Caco-2 (cell line): ENCODE measurements at regions not wholly inside any gene's neighbourhood (a gene's known extent, or its start where the extent isn't known, plus 50 kb on each side); places are given as distances from the start of the nearest gene placed in this dataset.

Source experiments
- BruUV-seq: library from RNA; stranded (reverse); fragments of 400-500 nt; replicated peaks from 2 replicates; lab custom pipeline; 2021; lab: Mats Ljungman, UMichigan
- CTCF ChIA-PET: fragments of 300-600 bp; sonication (Branson Sonifier 250); formaldehyde crosslinking; loops from one replicate; lab custom pipeline; 2022; ENCODE audit warnings: antibody characterized with exemption; lab: Charles Lee
- POLR2A ChIA-PET: fragments of 300-600 bp; sonication (Branson Sonifier 250); formaldehyde crosslinking; loops from one replicate; lab custom pipeline; 2022; ENCODE audit warnings: antibody characterized with exemption; lab: Charles Lee
- DNase-seq, 2 experiments: peaks; one replicate each; pipeline versions ENCODE4 v3.0.0 to v3.0.0-alpha.2; 2020 to 2022
- H3K27me3 ChIP-seq: replicated peaks from 2 replicates; pipeline ENCODE4 v1.6.0; 2011; ENCODE audit warnings: low read length; ENCODE audit not compliant: control insufficient read depth, insufficient read depth
- H3K36me3 ChIP-seq: 2 replicates; pipeline ENCODE4 v1.5.1; 2011; ENCODE audit warnings: low read length; ENCODE audit not compliant: control insufficient read depth, insufficient read depth
- H3K4me1 ChIP-seq: fragments of 250-450 bp; sonication (Bioruptor Pico); 2 replicates; pipeline ENCODE4 v1.5.1; 2020; ENCODE audit warnings: mild to moderate bottlenecking
- H3K4me3 ChIP-seq: 2 replicates; pipeline ENCODE4 v1.5.1; 2011; ENCODE audit warnings: low read depth, mild to moderate bottlenecking, control low read depth, low read length
- H3K9me3 ChIP-seq: fragments of 250-450 bp; sonication (Bioruptor Pico); 2 replicates; pipeline ENCODE4 v1.5.1; 2020; ENCODE audit warnings: mild to moderate bottlenecking, moderate library complexity
- H3K27ac Mint-ChIP-seq: one replicate; pipeline ENCODE4 v1.8.0; 2022; ENCODE audit warnings: mixed read lengths; ENCODE audit not compliant: unreplicated experiment
- H3K27me3 Mint-ChIP-seq: one replicate; pipeline ENCODE4 v1.8.0; 2022; ENCODE audit warnings: mixed read lengths; ENCODE audit not compliant: insufficient read depth, unreplicated experiment
- H3K36me3 Mint-ChIP-seq: one replicate; pipeline ENCODE4 v1.8.0; 2022; ENCODE audit warnings: mild to moderate bottlenecking, mixed read lengths; ENCODE audit not compliant: insufficient read depth, unreplicated experiment
- H3K4me1 Mint-ChIP-seq: one replicate; pipeline ENCODE4 v1.8.0; 2022; ENCODE audit warnings: low read depth, mixed read lengths; ENCODE audit not compliant: unreplicated experiment
- H3K4me3 Mint-ChIP-seq: one replicate; pipeline ENCODE4 v1.8.0; 2022; ENCODE audit warnings: mild to moderate bottlenecking, moderate library complexity, mixed read lengths; ENCODE audit not compliant: unreplicated experiment
- H3K9me3 Mint-ChIP-seq: one replicate; pipeline ENCODE4 v1.8.0; 2022; ENCODE audit warnings: mixed read lengths; ENCODE audit not compliant: unreplicated experiment
- CTCF ChIP-seq, 2 experiments: fragments of 200-600 bp in 1 of 2; IDR thresholded peaks; 1 replicate in 1 of 2; 2 replicates in 1 of 2; pipeline versions ENCODE4 v1.5.1 to v1.8.0; 2011 to 2022; ENCODE audit warnings: antibody characterized with exemption in 1 of 2, control low read depth in 1 of 2, inconsistent platforms in 1 of 2, low read depth in 1 of 2, low read length in 1 of 2, mild to moderate bottlenecking in 1 of 2, moderate library complexity in 1 of 2; ENCODE audit not compliant: insufficient read depth in 1 of 2, severe bottlenecking in 1 of 2, unreplicated experiment in 1 of 2
- intact Hi-C: fragments of 100-400 bp; cut with micrococcal nuclease; formaldehyde crosslinking; loops from one replicate; pipeline ENCODE4 v1.10.0; 2022; ENCODE audit not compliant: unreplicated experiment

- Mint-ChIP-seq H3K27me3 (peaks cover 2% of the 10 kb centered on the region), H3K9me3 (no peaks in the 10 kb centered on the region), H3K27ac (no peak overlapping the region), H3K36me3 (no peaks in the 10 kb centered on the region), H3K4me3 (no peak overlapping the region), H3K4me1 (no peaks in the 10 kb centered on the region)
- BruUV-seq = no TSS peak
- H3K4me1 ChIP-seq = peaks cover 15% of the 10 kb centered on the region
- DNase-seq = no peak
- no peaks in the 10 kb centered on the region for H3K36me3 ChIP-seq
- no peak overlapping the region for H3K4me3 ChIP-seq
- CTCF ChIA-PET = no interaction called here
- intact Hi-C loops = no loop called here
- TF ChIP-seq CTCF (IDR thresholded peaks at IDR 0.05; ENCODE audit: insufficient read depth in 1 of 2, low read depth in 1 of 2, low read length in 1 of 2, severe bottlenecking in 1 of 2, unreplicated experiment in 1 of 2) = no peak
- H3K9me3 ChIP-seq = no peaks in the 10 kb centered on the region
- POLR2A ChIA-PET = no interaction called here
- no peaks in the 10 kb centered on the region for H3K27me3 ChIP-seq
These were observed 202.6 kb upstream of the PRPS1L1 start for GRCh38 chr7:18230271-18230670.

- ChIA-PET CTCF (no interaction called here), POLR2A (no interaction called here)
- Histone ChIP-seq H3K36me3 (no peaks in the 10 kb centered on the region), H3K4me3 (no peak overlapping the region), H3K9me3 (no peaks in the 10 kb centered on the region), H3K27me3 (no peaks in the 10 kb centered on the region), H3K4me1 (peaks cover 15% of the 10 kb centered on the region)
- Mint-ChIP-seq H3K4me1 (no peaks in the 10 kb centered on the region), H3K9me3 (no peaks in the 10 kb centered on the region), H3K27ac (no peak overlapping the region), H3K36me3 (no peaks in the 10 kb centered on the region), H3K27me3 (peaks cover 2% of the 10 kb centered on the region), H3K4me3 (no peak overlapping the region)
- BruUV-seq = no TSS peak
- no peak for TF ChIP-seq CTCF (IDR thresholded peaks at IDR 0.05; ENCODE audit: insufficient read depth in 1 of 2, low read depth in 1 of 2, low read length in 1 of 2, severe bottlenecking in 1 of 2, unreplicated experiment in 1 of 2)
- no peak for DNase-seq
- intact Hi-C loops = no loop called here
These were observed 204.2 kb upstream of the PRPS1L1 start for GRCh38 chr7:18231854-18232253.

- ChIA-PET CTCF (no interaction called here), POLR2A (no interaction called here)
- H3K27ac Mint-ChIP-seq = no peak overlapping the region
- no peak for DNase-seq
- TF ChIP-seq CTCF (IDR thresholded peaks at IDR 0.05; ENCODE audit: insufficient read depth in 1 of 2, low read depth in 1 of 2, low read length in 1 of 2, severe bottlenecking in 1 of 2, unreplicated experiment in 1 of 2) = no peak
- Histone ChIP-seq H3K27me3 (no peaks in the 10 kb centered on the region), H3K4me3 (no peak overlapping the region), H3K36me3 (no peaks in the 10 kb centered on the region), H3K4me1 (0 out of 2 replicates have a peak, but pooled peaks cover under 1% of the 10 kb centered on the region), H3K9me3 (no peaks in the 10 kb centered on the region)
- BruUV-seq = no TSS peak
- no peak overlapping the region for H3K4me3 Mint-ChIP-seq
- H3K4me1 Mint-ChIP-seq = no peaks in the 10 kb centered on the region
- intact Hi-C loops = no loop called here
- H3K36me3 Mint-ChIP-seq = no peaks in the 10 kb centered on the region
- H3K9me3 Mint-ChIP-seq = no peaks in the 10 kb centered on the region
- H3K27me3 Mint-ChIP-seq = peaks cover 2% of the 10 kb centered on the region
These were observed 206.9 kb upstream of the PRPS1L1 start for GRCh38 chr7:18234519-18234918.
